NCI-H2227 treated with DMSO at 0.1 percent for 48 hours (cell line): ENCODE measurements at regions not wholly inside any gene's neighbourhood (a gene's known extent, or its start where the extent isn't known, plus 50 kb on each side); places are given as distances from the start of the nearest gene placed in this dataset.
"Not testable (repeated sequence)": the region's sequence is repeated elsewhere in the genome, so short reads cannot be mapped to it uniquely, and the experiment has no call there.

Source experiments
- DNase-seq: peaks from one replicate; lab custom pipeline; 2025; lab: John Stamatoyannopoulos, UW

DNA sequence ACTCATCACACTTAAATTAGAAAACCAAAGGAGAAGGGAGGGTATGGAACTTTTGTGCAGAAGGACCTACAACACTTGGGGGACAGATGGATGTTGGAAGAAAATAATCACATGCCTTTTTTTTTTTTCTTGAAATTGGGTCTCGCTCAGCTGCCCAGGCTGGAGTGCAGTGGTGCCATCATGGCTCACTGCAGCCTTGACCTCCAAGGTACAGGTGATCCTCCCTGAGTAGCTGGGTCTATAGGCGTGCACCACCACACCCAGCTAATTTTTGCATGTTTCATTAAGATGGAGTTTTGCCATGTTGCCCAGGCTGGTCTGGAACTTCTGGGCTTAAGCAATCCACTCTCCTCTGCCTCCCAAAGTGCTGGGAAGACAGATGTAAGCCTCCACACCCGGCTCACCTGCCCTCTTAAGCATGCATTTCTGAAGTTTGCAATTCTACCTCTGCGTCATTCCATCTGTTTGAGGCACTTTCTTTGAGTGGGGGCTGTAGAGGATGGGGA lies 370.8 kb upstream of the JARID2 start:
- no peak for DNase-seq

DNA sequence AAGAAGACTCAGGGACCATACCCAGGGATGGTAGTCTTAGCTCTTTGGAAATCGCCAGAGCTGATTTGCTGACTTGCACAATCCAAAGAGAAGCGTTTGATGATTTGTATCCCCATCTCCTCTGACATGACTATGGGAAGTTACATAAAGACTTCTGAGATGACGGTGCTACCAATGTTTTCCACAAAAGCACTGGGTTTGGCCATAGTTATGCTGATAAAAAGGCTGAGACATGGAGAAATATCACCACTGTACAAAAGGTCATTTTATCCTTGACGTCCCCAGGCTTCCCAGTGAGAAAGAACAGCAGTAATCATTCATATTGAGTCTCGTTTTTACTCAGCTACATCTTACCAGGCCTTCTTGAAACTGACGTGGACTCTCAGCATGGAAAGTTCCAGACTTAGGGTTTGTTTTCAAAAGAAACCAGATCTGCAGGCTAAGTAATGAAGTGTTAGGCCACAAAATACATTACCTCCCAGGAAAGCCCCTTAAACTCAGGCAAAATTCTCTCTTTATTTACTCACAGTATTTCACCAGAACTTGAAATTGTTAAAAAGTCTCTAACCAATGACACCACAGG lies 370.3 kb upstream of the JARID2 start:
- no peak for DNase-seq

DNA sequence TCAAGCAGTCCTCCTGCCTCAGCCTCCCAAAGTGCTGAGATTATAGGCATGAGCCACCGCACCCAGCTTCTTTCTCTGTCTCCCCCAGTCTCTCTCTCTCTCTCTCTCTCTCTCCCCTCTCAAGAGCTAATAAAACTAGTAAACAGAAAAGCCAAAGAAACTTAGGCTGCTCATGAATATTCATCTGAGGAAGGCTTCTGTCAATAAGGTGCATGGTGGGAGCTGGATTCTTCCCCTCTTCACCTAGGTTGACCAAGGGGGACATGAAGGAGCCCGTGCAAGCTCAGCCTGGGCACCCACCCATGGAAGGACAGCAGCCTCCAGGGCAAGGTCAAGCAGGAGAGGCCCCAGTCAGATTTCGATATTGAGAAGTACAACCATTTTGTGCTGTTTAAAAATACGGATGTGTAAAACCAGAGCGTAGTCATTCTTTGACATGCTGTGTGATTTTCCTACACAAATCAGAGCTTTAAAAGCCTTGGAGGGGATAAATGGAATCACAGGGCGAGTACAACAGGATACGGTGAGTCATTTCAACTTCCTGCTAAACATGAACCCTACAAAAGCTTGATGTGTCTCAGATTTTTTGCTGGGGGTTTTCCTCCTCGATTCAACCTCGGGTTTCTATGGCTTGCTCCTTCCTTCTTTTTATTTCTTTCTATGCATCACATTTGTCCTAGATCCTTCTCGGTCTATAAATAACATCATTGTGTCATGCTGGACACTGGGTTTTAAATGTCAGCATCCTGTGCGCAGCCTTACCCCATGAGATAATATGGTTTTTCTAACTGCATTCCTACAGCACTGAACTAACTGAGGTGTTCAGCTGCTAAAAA lies 368.9 kb upstream of the JARID2 start:
- DNase-seq = no peak

DNA sequence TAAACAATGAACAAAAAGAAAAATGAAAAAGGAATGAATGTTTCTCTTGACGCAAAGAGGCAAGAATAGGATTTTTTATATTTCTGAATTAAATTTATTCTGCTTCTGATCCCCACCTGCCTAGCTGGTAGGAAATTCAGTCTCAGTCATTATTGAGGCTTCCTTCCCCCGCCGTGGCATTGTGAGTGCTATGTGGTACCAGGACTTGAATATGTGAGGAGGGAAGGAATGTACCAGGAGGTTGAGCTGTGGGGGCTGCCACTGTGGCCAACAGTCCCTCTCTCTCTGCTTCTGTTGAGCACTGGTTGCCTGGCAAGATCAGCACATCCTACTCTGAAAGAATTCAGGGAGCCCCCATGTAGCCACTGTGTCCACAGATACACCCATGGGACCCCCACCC lies 368.1 kb upstream of the JARID2 start:
- DNase-seq = no peak

DNA sequence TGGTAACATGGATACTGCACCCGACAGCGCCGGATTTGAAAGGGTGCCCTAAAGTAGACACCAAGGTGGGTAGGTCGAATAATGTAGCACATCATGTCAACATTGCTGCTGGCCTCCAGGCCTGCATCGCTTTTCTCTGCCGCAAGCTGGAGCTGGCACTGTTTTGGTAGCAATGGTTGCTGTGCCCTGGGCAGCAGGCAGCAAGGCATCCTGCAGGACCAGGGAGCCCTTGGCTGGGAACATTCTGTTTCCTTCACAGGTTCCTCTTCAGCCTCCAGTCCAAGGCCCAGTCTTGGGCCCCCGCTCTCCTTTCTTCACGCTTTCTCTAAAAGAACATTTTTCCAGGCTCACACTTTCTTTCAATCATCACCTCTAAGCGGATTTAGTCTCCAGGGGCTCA lies 365.8 kb upstream of the JARID2 start:
- no peak for DNase-seq

DNA sequence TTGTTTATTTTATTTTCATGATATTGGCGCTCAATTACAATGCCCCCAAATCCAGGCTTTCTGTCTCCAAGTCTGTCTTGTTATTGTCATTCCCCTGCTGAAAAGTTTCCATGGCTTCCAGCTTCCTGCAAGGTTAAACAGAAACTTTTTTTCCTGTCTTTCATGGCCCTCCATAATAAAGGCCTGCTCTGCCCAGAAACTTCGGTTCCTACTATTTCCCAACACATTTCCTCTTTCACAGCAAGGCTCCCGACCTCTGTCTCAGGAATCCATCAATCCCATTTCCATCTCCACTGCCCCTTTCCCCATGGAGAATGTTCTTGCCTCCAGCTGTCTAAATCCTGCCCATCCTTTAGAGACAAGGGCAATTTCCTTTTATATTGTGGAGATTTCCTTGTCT lies 365.2 kb upstream of the JARID2 start:
- no peak for DNase-seq

DNA sequence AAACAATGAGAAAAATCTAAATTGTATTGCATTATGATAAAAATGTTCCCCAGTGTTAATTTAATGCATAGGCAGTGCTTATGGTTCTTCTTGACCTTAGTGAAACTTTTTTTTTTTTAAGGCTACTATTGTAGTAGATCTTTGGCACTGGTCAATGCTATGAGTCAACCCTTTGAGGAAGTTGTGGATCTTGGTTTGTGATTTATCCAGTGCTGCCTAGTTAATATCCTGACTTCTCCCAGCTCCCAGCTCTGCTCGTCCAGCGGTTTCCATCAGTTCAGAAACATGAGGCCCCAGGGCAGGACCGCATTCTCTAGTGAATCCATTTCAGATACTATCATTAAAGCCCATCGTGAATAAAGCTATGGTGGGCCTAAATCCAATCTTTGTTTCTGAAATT lies 364.5 kb upstream of the JARID2 start:
- no peak for DNase-seq

DNA sequence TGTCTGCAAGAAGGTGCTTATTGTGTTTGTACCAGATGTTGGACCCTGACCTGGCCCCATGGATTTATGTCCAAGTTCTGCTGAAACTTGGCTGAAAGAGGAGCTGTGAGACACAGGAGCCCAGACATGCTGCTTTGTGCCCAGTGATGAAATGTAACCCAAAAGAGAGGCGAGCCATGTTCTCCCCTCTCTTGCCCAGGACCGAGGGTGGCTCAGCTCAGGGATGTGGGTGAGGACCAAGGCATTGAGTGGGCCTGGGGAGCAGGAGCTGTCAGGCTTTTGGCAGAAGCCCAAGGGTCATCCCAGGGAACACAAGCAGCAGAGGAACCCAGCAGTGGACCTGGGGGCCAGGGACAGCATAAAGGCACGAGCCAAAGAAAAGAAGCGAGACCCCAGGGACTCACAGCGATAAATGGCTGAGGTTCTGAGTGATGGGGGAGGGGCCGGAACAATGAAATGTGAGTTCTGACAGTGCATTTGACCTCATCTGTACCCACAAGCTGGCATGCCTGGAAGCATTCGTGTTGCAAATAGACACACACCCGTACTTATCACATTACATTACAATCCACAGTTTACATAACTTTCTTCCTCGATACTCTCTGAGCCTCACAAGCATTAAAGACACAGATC lies 363.4 kb upstream of the JARID2 start:
- DNase-seq = no peak

DNA sequence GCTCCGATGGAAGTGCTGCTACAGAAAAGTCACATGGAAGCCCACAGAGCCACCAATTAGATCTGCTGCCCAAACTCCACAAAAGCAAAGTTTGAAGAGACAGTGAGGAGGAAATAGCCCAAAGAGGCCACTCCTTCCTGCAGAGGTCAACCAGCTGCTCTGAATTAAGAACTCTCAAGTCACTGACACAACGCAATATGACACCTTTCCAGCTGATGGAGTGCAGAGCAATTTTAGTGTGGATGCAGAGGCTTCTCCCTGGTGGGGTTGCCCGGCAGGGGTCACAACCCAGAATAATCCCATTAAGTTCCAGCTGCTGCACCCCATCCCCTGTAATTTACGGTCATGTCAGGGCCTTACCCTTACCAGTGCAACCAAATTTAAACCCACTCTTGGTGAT lies 361.9 kb upstream of the JARID2 start:
- DNase-seq = no peak

DNA sequence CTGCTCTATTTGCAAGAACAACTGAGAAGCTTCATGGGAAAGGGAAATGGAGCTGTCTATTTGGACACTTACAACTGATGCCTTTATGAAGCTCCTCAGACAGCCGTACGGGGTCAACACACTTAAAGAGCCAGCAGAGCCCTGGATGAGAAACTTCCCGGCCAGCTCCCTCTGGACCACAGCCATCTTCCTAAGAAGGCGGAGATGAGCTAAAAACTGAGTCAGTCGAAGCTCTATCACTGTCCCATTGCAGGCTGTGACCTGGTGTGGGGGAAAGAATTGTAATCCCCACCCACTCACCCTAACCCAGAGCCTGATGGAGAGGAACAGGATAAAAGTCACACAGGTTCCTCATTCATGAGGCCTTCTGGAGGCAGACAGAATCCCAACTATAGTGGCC lies 360.4 kb upstream of the JARID2 start:
- DNase-seq = no peak

DNA sequence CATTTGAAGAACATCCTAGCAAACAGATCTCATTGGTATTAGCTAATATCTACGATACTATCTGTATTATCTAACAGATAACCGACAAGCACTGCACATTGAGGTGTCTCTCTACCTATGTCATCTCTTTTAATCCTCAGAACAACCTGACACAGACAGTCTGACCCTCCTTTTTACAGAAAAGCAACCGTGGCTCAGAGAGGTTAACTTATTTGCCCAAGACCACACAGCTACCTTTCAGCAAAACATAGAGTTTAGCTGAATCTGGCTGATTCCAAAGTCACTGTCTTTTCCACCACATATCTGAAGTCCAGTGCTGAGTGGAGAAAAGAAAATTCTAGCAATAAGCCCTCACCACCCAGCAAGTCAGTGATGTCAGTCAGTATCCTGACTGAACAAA lies 358.7 kb upstream of the JARID2 start:
- no peak for DNase-seq

DNA sequence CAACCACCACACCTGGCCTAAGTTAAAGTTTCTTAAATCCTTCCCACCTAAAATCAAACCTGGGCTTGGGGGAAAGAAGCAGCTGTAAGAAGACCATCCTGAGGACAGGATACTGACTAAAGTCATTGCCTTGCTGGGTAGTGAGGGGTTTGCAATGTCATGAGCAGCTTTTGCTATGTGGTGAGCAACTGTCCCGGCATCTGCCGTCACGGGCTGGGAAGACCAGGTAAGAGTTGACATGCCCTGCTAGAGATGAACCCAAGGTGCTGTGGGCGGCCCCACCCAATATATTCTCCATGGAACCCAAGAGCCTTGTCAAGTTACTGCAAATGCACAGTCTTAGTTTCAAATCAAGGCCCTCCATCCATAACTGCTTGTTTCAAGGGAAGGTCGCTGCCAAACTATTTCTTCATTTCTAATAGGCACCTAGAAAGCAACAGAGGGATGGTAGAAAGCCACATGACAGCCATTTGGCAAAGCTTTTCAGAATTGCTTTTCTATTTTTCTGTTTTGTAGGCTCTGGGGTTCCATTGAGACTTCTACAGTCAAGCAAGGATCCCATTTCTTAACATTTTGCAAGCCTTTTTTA lies 357.8 kb upstream of the JARID2 start:
- DNase-seq = no peak

DNA sequence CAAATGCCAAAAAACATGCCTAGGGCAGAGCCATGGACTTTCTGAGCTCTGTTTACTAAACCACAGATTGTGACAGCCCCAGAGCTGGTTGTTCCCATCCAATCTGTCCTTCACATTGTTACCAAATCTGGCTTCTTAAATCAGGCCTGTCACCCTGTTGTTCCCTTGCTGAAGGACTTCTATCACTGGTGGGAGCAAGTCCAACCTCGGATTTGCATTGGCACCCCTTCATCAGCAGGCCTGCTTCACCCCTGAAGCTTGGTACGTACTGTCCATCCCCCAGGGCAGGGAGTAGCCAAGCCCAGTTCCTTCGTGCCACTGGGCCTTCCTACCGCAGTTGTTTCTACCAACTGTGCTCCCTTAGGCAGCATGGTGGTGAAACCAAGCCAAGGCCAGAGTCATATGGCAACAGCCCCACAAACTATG lies 357.3 kb upstream of the JARID2 start:
- DNase-seq = no peak

DNA sequence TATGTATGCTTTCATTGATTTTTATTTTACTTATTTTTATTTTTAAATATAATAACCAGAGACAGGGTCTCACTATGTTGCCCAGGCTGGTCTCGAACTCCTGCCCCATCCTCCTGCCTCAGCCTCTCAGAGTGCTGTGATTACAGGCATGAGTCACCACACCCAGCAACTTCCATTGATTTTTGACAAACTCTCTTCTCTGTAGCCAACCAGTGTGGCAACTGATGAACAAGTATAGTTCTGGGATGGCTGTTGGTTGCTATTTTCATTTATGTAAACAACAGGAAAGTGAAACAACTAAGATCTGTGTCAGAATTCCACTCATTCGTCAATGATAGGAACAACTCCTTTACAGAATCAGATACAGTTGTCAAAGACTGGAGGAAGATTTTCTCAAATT lies 356.7 kb upstream of the JARID2 start:
- DNase-seq = no peak

DNA sequence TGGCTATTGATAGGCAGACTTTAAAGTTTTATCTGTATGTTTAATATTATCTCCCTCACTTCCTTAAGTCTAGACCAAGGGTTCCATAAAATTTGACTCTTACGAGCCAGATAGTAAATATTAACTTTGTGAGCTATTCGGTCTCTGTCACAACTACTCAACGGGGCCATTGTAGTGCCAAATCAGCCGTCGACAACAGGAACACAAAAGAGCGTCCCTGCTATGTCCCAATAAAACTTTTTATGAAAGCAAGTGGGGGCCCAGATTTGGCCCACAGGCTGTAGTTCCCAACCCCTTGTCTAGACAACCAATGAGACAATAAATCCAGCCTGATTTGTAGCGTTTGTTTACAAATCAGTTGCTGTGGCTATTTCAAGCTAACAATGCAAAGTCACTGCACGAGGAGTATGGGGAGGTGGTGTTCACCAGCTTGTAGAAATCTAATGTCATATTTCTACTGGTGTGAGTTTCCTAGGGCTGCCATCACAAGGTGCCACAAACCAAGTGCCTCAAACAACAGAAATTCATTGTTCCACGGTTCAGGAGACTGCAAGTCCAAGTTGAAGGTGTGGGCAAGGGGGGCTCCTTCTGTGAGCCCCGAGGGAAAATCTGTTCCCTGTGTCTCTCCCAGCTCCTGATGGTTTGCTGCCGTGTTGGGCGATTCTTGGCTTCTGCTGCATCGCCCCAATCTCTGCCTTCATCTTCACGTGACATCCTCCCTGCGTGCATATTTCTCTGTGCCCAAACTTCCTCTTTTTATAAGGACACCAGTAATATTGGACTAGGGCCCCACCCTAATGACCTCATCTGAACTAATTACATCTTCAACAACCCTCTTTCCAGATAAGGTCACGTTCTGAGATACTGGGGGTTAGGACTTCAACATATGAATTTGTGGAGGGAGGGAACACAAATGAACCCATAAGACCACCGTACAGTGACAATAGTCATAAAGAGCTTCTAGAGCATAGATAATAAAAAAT lies 356.0 kb upstream of the JARID2 start:
- no peak for DNase-seq

DNA sequence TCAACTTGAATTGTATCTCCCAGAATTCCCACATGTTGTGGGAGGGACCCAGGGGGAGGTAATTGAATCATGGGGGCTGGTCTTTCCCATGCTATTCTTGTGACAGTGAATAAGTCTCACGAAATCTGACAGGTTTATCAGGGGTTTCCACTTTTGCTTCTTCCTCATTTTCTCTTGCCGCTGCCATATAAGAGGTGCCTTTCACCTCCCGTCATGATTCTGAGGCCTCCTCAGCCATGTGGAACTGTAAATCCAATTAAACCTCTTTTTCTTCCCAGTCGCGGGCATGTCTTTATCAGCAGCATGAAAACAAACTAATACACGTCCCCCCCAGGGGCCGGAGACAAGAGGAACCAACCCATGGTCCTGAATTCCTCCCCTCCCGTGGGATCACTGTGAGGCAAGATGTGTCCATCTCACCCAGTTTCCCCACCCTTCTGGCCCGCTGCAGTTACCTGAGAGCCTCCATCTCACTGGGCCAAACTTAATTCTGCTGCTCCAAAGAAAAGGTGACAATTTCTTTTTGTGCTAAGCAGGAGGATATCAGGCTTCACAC lies 354.0 kb upstream of the JARID2 start:
- DNase-seq = not testable (repeated sequence)

DNA sequence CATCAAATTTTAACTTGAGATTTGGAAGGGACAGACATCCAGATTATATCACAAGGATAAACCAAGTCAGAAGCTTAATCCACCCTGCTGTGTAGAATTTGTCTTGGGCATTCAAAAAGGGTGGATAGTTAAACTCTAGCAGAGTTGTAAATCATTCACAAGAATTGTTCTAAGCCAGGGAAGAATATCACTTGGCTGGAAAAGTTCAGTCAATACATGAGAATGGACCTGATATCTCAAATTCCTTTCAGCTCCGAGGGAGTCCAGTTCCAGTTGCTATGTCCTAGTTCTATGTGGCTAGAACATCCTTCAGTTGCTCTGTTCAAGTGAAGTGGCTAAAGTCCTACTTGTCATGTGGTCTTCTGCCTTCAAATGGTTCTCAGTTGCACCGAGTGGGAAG lies 351.8 kb upstream of the JARID2 start:
- DNase-seq = no peak

DNA sequence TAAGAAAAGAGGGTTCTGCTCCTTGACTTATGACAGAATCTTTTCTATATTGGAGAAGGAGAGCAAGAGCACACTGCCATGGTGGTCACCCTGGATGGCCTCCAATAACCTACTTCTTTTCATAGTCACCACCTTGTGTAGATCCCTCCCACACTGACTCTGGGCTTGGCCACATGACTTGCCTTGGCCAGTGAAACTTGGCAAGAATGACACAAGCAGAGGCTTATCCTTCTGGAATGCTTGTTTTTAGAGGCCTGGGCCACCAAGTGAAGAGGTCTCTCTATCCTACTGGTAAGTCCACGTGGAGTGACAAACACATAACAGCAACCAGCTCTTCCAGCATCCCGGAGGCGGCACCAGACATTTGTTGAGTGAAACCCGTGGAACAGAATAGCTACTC lies 349.4 kb upstream of the JARID2 start:
- DNase-seq = no peak

DNA sequence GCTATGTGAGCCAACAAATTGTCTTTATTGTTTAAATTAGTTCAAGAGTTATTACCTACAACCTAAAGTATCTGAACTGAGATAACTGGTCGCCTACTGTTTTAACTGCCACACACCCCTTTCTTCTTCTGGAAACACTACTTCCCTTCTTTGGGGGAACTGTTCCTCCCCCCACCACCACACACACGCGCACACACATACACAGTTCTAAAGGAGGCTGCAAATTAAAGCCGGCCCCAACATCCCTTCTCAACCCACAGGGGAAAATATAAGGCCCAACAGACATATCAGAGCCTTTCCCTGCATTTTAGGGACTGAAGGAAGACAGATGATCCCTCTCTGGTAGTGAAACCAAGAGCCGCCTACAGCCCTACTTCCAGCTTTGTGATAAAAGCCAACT lies 348.0 kb upstream of the JARID2 start:
- no peak for DNase-seq

DNA sequence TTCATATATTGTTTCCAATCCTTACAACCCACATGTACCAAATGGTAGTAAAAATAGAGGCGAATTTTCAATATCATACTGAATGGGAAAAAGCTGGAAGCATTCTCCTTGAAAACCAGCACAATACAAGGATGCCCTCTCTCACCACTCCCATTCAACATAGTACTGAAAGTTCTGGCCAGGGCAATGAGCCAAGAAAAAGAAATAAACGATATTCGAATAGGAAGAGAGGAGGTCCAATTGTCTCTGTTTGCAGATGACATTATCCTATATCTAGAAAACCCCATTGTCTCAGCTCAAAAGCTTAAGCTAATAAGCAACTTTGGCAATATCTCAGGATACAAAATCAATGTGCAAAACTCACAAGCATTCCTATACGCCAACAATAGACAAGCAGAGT lies 346.4 kb upstream of the JARID2 start:
- not testable (repeated sequence) for DNase-seq

DNA sequence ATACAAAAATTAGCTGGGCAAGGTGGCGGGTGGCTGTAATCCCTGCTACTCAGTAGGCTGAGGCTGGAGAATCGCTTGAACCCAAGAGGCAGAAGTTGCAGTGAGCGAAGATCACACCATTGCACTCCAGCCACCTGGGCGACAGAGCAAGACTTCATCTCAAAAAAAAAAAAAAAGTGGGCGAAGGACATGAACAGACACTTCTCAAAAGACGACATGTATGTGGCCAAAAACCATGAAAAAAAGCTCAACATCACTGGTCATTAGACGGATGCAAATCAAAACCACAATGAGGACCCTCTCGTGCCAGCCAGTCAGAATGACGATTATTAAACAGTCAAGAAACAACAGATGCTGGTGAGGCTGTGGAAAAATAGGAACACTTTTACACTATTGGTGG lies 344.9 kb upstream of the JARID2 start:
- no peak for DNase-seq
